ENCODE measurements at regions not wholly inside any gene's neighbourhood (a gene's known extent, or its start where the extent isn't known, plus 50 kb on each side); places are given as distances from the start of the nearest gene placed in this dataset.

DNA sequence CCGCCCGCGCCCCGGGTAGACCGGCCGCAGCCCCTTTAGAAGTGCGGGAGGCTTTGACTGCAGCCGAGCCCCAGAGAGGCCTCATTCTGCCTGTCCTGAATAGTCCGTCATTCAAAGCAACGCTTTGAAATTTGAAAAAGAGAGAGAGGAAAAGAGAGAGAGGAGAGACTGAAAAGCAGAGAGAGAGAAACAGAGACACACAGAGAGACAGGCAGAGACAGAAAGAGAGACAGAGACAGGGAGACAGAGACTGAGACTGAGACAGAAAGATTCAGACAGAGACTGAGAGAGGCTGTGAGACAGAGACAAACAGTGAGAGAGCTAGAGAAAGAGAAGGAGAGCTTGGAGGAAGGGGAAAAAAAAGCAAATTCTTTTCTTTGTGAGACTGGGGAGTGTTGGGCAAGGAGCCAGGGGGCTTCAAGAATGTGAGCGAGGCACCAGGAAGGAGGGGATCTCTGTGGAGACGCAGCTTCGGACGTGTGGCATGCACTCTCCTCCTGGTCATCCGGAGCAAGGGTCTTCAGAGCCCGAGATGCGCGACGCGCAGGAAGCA, 73.1 kb downstream of the MYCN start:
- H3K36me3 ChIP-seq (ENCODE audit: insufficient read depth, low read length): no peaks in the 10 kb centered on the region
- H3K79me2 ChIP-seq (replicated peaks; ENCODE audit: insufficient read depth, low read length): no peaks in the 10 kb centered on the region
- H3K4me3 ChIP-seq (ENCODE audit: low read length): no peak overlapping the region
- H3F3A ChIP-seq (ENCODE audit: insufficient read depth, low read length, poor library complexity, severe bottlenecking): no peaks in the 10 kb centered on the region
- H3K9ac ChIP-seq (ENCODE audit: low read length): no peak overlapping the region
- no peaks in the 10 kb centered on the region for H3K27me3 ChIP-seq (ENCODE audit: insufficient read depth, low read depth, low read length)
- H2AFZ ChIP-seq (ENCODE audit: low read depth, low read length): no peak overlapping the region
- TF ChIP-seq POLR2AphosphoS5 (IDR thresholded peaks at IDR 0.05) (no peak), MXI1 (conservative IDR thresholded peaks at IDR 0.05; ENCODE audit: poor library complexity, severe bottlenecking) (no peak), RAD21 (conservative IDR thresholded peaks at IDR 0.05) (no peak), TAF1 (IDR thresholded peaks at IDR 0.05; ENCODE audit: low read depth) (no peak), EZH2 (IDR thresholded peaks at IDR 0.05; ENCODE audit: borderline replicate concordance, insufficient read depth, low read length, poor library complexity, severe bottlenecking) (no peak), EP300 (conservative IDR thresholded peaks at IDR 0.05; ENCODE audit: poor library complexity, severe bottlenecking) (no peak), SMC3 (conservative IDR thresholded peaks at IDR 0.05; ENCODE audit: poor library complexity) (no peak)
- TF ChIP-seq, protein P1, sequence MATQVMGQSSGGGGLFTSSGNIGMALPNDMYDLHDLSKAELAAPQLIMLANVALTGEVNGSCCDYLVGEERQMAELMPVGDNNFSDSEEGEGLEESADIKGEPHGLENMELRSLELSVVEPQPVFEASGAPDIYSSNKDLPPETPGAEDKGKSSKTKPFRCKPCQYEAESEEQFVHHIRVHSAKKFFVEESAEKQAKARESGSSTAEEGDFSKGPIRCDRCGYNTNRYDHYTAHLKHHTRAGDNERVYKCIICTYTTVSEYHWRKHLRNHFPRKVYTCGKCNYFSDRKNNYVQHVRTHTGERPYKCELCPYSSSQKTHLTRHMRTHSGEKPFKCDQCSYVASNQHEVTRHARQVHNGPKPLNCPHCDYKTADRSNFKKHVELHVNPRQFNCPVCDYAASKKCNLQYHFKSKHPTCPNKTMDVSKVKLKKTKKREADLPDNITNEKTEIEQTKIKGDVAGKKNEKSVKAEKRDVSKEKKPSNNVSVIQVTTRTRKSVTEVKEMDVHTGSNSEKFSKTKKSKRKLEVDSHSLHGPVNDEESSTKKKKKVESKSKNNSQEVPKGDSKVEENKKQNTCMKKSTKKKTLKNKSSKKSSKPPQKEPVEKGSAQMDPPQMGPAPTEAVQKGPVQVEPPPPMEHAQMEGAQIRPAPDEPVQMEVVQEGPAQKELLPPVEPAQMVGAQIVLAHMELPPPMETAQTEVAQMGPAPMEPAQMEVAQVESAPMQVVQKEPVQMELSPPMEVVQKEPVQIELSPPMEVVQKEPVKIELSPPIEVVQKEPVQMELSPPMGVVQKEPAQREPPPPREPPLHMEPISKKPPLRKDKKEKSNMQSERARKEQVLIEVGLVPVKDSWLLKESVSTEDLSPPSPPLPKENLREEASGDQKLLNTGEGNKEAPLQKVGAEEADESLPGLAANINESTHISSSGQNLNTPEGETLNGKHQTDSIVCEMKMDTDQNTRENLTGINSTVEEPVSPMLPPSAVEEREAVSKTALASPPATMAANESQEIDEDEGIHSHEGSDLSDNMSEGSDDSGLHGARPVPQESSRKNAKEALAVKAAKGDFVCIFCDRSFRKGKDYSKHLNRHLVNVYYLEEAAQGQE (IDR thresholded peaks at IDR 0.05; ENCODE audit: borderline replicate concordance): no peak
- TF ChIP-seq, protein P2, sequence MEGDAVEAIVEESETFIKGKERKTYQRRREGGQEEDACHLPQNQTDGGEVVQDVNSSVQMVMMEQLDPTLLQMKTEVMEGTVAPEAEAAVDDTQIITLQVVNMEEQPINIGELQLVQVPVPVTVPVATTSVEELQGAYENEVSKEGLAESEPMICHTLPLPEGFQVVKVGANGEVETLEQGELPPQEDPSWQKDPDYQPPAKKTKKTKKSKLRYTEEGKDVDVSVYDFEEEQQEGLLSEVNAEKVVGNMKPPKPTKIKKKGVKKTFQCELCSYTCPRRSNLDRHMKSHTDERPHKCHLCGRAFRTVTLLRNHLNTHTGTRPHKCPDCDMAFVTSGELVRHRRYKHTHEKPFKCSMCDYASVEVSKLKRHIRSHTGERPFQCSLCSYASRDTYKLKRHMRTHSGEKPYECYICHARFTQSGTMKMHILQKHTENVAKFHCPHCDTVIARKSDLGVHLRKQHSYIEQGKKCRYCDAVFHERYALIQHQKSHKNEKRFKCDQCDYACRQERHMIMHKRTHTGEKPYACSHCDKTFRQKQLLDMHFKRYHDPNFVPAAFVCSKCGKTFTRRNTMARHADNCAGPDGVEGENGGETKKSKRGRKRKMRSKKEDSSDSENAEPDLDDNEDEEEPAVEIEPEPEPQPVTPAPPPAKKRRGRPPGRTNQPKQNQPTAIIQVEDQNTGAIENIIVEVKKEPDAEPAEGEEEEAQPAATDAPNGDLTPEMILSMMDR (IDR thresholded peaks at IDR 0.05; ENCODE audit: poor library complexity, severe bottlenecking): no peak
- no peaks in the 10 kb centered on the region for H4K20me1 ChIP-seq (ENCODE audit: insufficient read depth)
- no peak overlapping the region for H3K27ac ChIP-seq (ENCODE audit: low read length)
- no peaks in the 10 kb centered on the region for H3K9me3 ChIP-seq (ENCODE audit: low read length)
- no peaks in the 10 kb centered on the region for H3K9me2 ChIP-seq (ENCODE audit: insufficient read depth, low read length)
- H3K4me2 ChIP-seq (ENCODE audit: low read length): no peak overlapping the region

DNA sequence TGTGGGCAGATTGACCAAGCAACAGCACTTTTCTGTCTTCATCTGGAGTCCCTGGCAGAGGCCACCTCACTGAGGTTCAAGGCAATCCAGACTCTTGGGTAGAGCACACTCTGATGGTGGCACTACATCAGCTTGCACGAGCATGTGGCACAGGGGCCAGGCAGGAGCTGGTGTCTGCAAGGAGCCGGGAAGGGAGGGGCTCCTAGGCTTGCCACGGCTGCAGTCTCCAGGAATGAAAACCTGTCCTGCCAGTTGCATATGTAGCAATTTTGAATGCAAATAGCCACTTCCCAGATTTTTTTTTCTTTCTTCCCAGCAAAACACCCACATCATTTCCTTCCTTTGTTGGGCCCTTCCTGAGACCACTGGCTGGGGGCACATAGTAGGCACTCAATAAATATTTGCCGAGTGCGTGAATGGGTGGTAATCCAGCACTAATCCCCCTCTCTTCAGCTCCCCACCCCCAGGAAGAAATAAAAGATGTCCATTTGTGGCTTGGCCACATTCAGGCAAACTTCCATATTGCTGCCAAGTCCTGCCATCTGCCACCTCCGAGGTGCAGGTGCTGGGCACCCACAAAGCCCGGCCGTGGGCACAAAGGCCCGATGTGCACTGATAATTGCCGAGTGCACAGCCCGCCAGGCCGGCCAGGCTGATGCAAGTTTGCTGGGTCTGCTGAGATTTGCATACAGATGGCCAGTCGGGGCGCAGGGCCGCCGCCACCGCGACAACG, 72.4 kb downstream of the MYCN start:
- Histone ChIP-seq H2AFZ (ENCODE audit: low read depth, low read length) (no peak overlapping the region), H3K36me3 (ENCODE audit: insufficient read depth, low read length) (no peaks in the 10 kb centered on the region), H3K27me3 (ENCODE audit: insufficient read depth, low read depth, low read length) (no peaks in the 10 kb centered on the region), H3F3A (ENCODE audit: insufficient read depth, low read length, poor library complexity, severe bottlenecking) (no peaks in the 10 kb centered on the region), H3K79me2 (replicated peaks; ENCODE audit: insufficient read depth, low read length) (no peaks in the 10 kb centered on the region), H3K9me3 (ENCODE audit: low read length) (no peaks in the 10 kb centered on the region), H3K4me2 (ENCODE audit: low read length) (no peak overlapping the region), H4K20me1 (ENCODE audit: insufficient read depth) (no peaks in the 10 kb centered on the region), H3K4me3 (ENCODE audit: low read length) (no peak overlapping the region), H3K9me2 (ENCODE audit: insufficient read depth, low read length) (no peaks in the 10 kb centered on the region), H3K9ac (ENCODE audit: low read length) (no peak overlapping the region), H3K27ac (ENCODE audit: low read length) (no peak overlapping the region)
- TF ChIP-seq, protein P1 (IDR thresholded peaks at IDR 0.05; ENCODE audit: borderline replicate concordance): no peak
- TF ChIP-seq MXI1 (conservative IDR thresholded peaks at IDR 0.05; ENCODE audit: poor library complexity, severe bottlenecking) (no peak), RAD21 (conservative IDR thresholded peaks at IDR 0.05) (no peak), POLR2AphosphoS5 (IDR thresholded peaks at IDR 0.05) (no peak)
